ENCODE measurements at regions not wholly inside any gene's neighbourhood (a gene's known extent, or its start where the extent isn't known, plus 50 kb on each side); places are given as distances from the start of the nearest gene placed in this dataset.

DNA sequence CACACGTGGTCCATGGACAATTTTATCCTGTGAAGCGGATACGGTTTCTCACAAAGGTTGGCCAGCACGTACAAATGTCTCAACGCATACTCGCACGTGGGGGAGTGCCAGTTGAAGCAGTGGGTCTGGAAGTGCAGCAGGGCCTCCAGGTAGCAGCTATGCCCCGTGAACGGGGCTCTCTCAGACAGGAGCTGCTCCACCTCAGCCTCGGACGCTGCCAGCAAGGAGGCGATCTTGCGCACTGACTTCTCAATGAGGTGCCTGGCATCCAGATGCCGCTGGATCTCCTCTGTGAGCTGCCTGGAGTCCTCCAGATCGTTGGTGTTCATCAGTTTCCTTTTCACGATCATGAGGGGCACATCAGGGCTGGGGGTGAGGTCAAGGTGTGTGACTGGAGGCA, 2272.0 kb downstream of the PCDH9 start:
- FAIRE-seq (no peak), DNase-seq (ENCODE audit: insufficient read length, low spot score) (no peak)
- TF ChIP-seq, protein P1, sequence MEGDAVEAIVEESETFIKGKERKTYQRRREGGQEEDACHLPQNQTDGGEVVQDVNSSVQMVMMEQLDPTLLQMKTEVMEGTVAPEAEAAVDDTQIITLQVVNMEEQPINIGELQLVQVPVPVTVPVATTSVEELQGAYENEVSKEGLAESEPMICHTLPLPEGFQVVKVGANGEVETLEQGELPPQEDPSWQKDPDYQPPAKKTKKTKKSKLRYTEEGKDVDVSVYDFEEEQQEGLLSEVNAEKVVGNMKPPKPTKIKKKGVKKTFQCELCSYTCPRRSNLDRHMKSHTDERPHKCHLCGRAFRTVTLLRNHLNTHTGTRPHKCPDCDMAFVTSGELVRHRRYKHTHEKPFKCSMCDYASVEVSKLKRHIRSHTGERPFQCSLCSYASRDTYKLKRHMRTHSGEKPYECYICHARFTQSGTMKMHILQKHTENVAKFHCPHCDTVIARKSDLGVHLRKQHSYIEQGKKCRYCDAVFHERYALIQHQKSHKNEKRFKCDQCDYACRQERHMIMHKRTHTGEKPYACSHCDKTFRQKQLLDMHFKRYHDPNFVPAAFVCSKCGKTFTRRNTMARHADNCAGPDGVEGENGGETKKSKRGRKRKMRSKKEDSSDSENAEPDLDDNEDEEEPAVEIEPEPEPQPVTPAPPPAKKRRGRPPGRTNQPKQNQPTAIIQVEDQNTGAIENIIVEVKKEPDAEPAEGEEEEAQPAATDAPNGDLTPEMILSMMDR (IDR thresholded peaks at IDR 0.05; ENCODE audit: insufficient read depth, missing control alignments), result no peak

DNA sequence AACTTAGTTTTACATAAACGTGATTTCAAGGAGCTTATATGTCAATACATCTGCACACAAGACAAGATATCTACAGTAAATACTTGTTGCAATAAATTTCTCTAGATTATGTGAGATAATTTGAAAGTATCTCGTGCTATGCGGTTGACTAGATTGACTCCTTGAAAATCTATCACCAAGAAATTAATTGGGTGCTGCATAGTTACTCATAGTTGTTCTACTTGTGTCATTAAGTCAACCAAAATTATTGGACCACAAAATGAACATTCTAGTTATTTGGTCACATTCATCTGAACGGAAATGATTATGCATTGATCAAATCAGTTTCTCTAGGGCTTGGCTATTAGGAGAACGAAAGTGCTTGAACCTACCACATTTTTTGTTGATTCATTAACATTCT, 2291.5 kb downstream of the PCDH9 start:
- FAIRE-seq (no peak), DNase-seq (ENCODE audit: insufficient read length, low spot score) (no peak)
- TF ChIP-seq, protein P1 (IDR thresholded peaks at IDR 0.05; ENCODE audit: insufficient read depth, missing control alignments), result no peak

DNA sequence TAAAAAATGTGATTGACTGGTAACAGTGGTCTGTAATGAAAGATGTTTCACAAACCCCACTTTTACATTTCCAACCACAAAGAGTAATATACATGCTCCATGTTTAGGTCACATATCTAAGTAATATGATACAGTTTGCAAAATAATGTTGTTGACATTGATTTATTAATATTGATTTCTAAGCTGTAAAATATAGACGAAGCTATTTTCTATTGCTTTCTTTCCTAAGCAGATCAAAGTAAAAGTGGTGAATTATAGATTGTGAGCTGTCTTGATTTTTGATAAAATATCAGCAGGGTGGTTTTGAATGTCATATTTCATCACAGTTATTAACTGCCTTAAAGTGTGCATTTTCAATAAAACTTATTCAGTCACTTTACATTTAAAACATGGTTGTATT, 2292.8 kb downstream of the PCDH9 start:
- no peak for FAIRE-seq
- no peak for DNase-seq (ENCODE audit: insufficient read length, low spot score)
- TF ChIP-seq, protein P1 (IDR thresholded peaks at IDR 0.05; ENCODE audit: insufficient read depth, missing control alignments), result no peak

DNA sequence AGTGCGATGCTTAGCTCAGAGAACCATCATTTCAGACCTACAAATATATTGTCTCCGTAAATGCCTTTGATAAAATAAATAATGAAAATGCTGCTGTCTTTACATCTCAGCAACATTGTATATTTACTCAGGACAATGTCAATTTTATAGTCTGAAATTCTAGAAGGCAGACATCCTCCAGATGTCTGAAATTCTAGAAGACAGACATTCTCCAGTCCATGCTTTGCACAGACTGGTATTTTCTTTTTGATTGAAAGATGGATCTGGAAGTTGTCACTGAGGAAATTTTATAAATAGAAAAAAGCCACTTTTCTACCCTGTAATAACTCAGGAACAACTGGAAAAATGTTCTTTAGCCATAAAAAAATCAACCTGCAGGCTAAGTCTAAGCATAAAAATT, 2293.3 kb downstream of the PCDH9 start:
- TF ChIP-seq, protein P1 (IDR thresholded peaks at IDR 0.05; ENCODE audit: insufficient read depth, missing control alignments), result no peak
- no peak for DNase-seq (ENCODE audit: insufficient read length, low spot score)
- no peak for FAIRE-seq

DNA sequence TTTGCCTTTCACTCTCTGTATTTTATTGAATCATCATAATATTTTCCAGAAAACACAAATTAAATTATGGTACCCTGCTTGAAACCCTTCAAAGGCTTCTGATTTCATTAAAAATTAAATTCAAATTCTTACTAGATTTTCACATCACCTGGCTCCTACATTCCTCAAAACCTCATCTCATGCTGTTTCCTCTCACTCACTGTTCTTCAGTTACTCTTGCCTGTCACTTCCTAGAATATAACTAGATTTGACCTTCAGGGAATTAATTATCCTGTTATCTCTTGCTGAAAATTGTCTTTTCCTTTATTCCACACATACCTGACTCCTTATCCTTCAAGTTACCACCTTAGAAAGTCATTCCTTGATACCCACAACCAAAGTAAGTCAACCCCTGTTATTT, 2294.7 kb downstream of the PCDH9 start:
- DNase-seq (ENCODE audit: insufficient read length, low spot score), result no peak
- no peak for FAIRE-seq
- TF ChIP-seq, protein P1 (IDR thresholded peaks at IDR 0.05; ENCODE audit: insufficient read depth, missing control alignments), result no peak

DNA sequence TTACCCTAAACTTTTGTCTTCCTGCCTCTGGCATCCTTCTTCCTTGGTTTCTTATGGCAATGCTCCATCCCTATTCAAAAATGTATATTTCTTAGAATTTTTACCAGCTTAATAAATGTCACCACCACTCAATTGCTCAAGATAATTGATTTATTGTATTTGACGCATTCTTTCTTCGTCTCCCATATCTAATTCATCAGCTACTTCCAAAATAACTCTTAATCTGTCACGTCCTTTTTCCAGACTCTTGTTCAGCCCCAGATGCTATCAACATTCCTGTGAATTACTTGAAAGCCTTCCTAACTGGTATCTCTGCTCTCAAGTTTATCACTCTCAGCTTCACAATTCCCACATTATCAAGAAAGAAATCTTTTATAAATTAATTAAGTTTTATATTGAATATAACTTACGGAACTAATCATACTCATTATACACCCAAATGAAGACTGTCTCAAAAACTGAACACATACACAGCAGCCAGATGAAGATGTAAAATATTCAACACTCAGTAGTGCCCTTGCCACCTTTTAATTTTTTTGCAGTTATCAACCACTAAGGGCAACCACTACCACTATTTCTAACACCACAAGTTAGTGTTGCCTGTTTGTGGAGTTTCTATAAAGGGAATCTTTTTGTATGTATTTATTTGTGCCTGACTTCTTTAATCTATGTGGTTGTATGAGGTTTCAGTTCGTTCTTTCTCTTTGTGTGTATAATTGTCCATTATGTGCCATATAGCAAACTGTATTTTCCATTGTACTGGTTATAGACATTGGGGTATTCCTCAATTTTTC, 2295.4 kb downstream of the PCDH9 start:
- no peak for DNase-seq (ENCODE audit: insufficient read length, low spot score)
- TF ChIP-seq, protein P1 (IDR thresholded peaks at IDR 0.05; ENCODE audit: insufficient read depth, missing control alignments), result no peak
- no peak for FAIRE-seq

DNA sequence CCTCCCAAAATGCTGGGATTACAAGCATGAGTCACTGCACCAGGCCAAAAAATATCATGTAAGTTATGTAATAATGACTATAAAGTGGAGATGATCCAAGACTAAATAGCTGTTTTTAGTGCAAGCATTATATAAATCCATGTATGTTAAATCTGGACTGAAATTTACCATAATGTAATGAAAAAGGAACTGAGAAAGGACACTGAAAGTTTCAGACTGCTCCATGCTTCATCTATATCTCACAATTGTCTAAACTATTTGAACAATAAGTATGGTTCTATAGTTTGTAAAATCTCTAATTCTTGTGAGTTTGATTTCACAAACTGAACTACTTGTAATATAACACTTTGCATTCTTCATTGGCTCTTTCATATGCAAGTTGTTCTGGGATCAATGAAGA, 2299.5 kb downstream of the PCDH9 start:
- DNase-seq (ENCODE audit: insufficient read length, low spot score) (no peak), FAIRE-seq (no peak)
- TF ChIP-seq, protein P1 (IDR thresholded peaks at IDR 0.05; ENCODE audit: insufficient read depth, missing control alignments), result no peak
